Neural progenitor cell (in vitro differentiated cells): ENCODE measurements at regions not wholly inside any gene's neighbourhood (a gene's known extent, or its start where the extent isn't known, plus 50 kb on each side); places are given as distances from the start of the nearest gene placed in this dataset.

Experiments used
- DNase-seq: peaks from one replicate; pipeline ENCODE4 v3.0.0-alpha.2; 2016; ENCODE audit warnings: low spot score
- H2AFZ ChIP-seq: fragments of 200-600 bp; sonication (generic); replicated peaks from 2 replicates; pipeline ENCODE4 v1.6.1; 2016; ENCODE audit warnings: antibody characterized with exemption
- H3F3A ChIP-seq: fragments of 200-600 bp; sonication (generic); 2 replicates; pipeline ENCODE4 v1.6.1; 2016; ENCODE audit warnings: antibody characterized with exemption, low read depth
- H3K27ac ChIP-seq: fragments of 200-600 bp; sonication (generic); 2 replicates; pipeline ENCODE4 v1.5.1; 2016; ENCODE audit warnings: mild to moderate bottlenecking
- H3K27me3 ChIP-seq: fragments of 200-600 bp; sonication (generic); 2 replicates; pipeline ENCODE4 v1.6.1; 2016; ENCODE audit warnings: mild to moderate bottlenecking, moderate library complexity
- H3K36me3 ChIP-seq: fragments of 200-600 bp; sonication (generic); 2 replicates; pipeline ENCODE4 v1.5.1; 2016
- H3K4me1 ChIP-seq: fragments of 200-600 bp; sonication (generic); 2 replicates; pipeline ENCODE4 v1.6.1; 2016; ENCODE audit warnings: mixed run types
- H3K4me2 ChIP-seq: fragments of 200-600 bp; sonication (generic); 2 replicates; pipeline ENCODE4 v1.6.1; 2016
- H3K4me3 ChIP-seq: fragments of 200-600 bp; sonication (generic); 2 replicates; pipeline ENCODE4 v1.5.1; 2016
- H3K79me2 ChIP-seq: fragments of 200-600 bp; sonication (generic); 2 replicates; pipeline ENCODE4 v1.6.1; 2016; ENCODE audit warnings: low read depth
- H3K9ac ChIP-seq: fragments of 200-600 bp; sonication (generic); 2 replicates; pipeline ENCODE4 v1.6.1; 2016
- H3K9me3 ChIP-seq: fragments of 200-600 bp; sonication (generic); 2 replicates; pipeline ENCODE4 v1.5.1; 2016; ENCODE audit warnings: low read depth
- H4K20me1 ChIP-seq: fragments of 200-600 bp; sonication (generic); 2 replicates; pipeline ENCODE4 v1.6.1; 2016; ENCODE audit warnings: low read depth
- H3K27ac Mint-ChIP-seq: 3 replicates; pipeline ENCODE4 v1.8.0; 2021; ENCODE audit warnings: mixed read lengths
- H3K27me3 Mint-ChIP-seq: 2 replicates; pipeline ENCODE4 v1.8.0; 2022; ENCODE audit warnings: low read depth, mild to moderate bottlenecking, inconsistent platforms, moderate library complexity, mixed read lengths; ENCODE audit not compliant: insufficient read depth
- H3K36me3 Mint-ChIP-seq: 3 replicates; pipeline ENCODE4 v1.8.0; 2021; ENCODE audit warnings: mixed read lengths
- H3K4me1 Mint-ChIP-seq: 3 replicates; pipeline ENCODE4 v1.8.0; 2021; ENCODE audit warnings: mixed read lengths
- H3K4me3 Mint-ChIP-seq: 3 replicates; pipeline ENCODE4 v1.8.0; 2021; ENCODE audit warnings: mild to moderate bottlenecking, moderate library complexity, mixed read lengths
- H3K9me3 Mint-ChIP-seq: 3 replicates; pipeline ENCODE4 v1.8.0; 2020; ENCODE audit warnings: mixed read lengths
- CTCF ChIP-seq: fragments of 200-600 bp; sonication (generic); IDR thresholded peaks from 2 replicates; pipeline ENCODE4 v1.5.1; 2017; ENCODE audit warnings: antibody characterized with exemption, mild to moderate bottlenecking
- EZH2 ChIP-seq: fragments of 200-600 bp; sonication (generic); IDR thresholded peaks from 2 replicates; pipeline ENCODE4 v1.6.1; 2017; ENCODE audit warnings: antibody characterized with exemption, mild to moderate bottlenecking, moderate library complexity
- EZH2phosphoT487 ChIP-seq: fragments of 200-600 bp; sonication (generic); IDR thresholded peaks from 2 replicates; pipeline ENCODE4 v1.6.1; 2017; ENCODE audit warnings: antibody characterized with exemption

DNA sequence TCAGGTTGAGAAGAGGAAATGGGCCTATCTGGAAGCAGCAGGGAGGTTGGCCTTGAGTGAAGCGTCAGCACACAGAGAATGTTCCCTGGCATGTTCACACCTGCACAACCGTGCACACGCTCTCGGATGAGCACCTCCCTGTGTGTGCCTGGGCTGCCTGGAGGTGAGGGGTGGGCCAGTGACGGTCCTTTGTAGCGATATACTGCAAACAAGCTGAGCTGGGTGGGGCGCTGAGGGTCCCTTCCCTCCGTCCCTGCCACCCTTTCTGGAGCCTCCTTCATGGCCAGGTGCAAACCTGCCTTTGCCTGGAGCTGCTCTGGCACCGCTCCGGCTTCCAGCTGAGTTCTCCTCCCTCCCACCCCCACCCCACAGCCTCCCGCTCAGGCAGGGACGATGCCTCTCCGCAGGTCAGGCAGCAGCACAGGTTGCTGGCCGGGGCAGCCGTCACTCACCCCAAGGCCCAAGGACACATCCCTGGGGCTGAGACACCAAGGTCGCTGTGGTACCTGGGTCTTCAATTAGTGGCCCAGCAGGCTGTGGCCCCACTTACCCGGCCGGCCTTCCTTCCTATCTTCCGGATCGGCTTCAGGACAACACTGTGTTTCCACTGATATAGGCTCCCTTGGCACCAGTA, 111.6 kb downstream of the ERMARD start:
- no peaks in the 10 kb centered on the region for H3K36me3 ChIP-seq
- H3K4me1 Mint-ChIP-seq, result peaks cover 8% of the 10 kb centered on the region
- H3K9me3 ChIP-seq, result no peaks in the 10 kb centered on the region
- H3K4me3 Mint-ChIP-seq, result no peak overlapping the region
- DNase-seq, result no peak
- H3K9me3 Mint-ChIP-seq, result peaks cover 6% of the 10 kb centered on the region
- no peak overlapping the region for H2AFZ ChIP-seq
- no peaks in the 10 kb centered on the region for H3F3A ChIP-seq
- H3K27me3 Mint-ChIP-seq, result peaks cover 7% of the 10 kb centered on the region
- no peak overlapping the region for H3K4me3 ChIP-seq
- no peak overlapping the region for H3K4me2 ChIP-seq
- no peak overlapping the region for H3K27ac Mint-ChIP-seq
- no peak overlapping the region for H3K9ac ChIP-seq
- no peak overlapping the region for H3K27ac ChIP-seq
- H3K79me2 ChIP-seq, result no peaks in the 10 kb centered on the region
- H4K20me1 ChIP-seq, result no peaks in the 10 kb centered on the region
- H3K4me1 ChIP-seq, result no peaks in the 10 kb centered on the region
- no peaks in the 10 kb centered on the region for H3K36me3 Mint-ChIP-seq
- no peaks in the 10 kb centered on the region for H3K27me3 ChIP-seq
- TF ChIP-seq CTCF (no peak), EZH2phosphoT487 (no peak), EZH2 (no peak)

GRCh38 chr6:169862043-169862891, 110.8 kb downstream of the ERMARD start:
- H3K36me3 ChIP-seq, result no peaks in the 10 kb centered on the region
- Mint-ChIP-seq H3K4me3 (no peak overlapping the region), H3K27me3 (peaks cover 7% of the 10 kb centered on the region), H3K36me3 (no peaks in the 10 kb centered on the region), H3K27ac (no peak overlapping the region), H3K4me1 (peaks cover 8% of the 10 kb centered on the region), H3K9me3 (peaks cover 13% of the 10 kb centered on the region)
- no peak for DNase-seq
- no peaks in the 10 kb centered on the region for H4K20me1 ChIP-seq
- TF ChIP-seq CTCF, result no peak
- TF ChIP-seq EZH2, result no peak
- no peak for TF ChIP-seq EZH2phosphoT487
- no peak overlapping the region for H3K27ac ChIP-seq
- no peak overlapping the region for H2AFZ ChIP-seq
- H3K4me2 ChIP-seq, result no peak overlapping the region
- no peak overlapping the region for H3K9ac ChIP-seq
- H3K4me3 ChIP-seq, result no peak overlapping the region
- no peaks in the 10 kb centered on the region for H3F3A ChIP-seq
- no peaks in the 10 kb centered on the region for H3K9me3 ChIP-seq
- H3K4me1 ChIP-seq, result no peaks in the 10 kb centered on the region
- H3K27me3 ChIP-seq, result no peaks in the 10 kb centered on the region
- no peaks in the 10 kb centered on the region for H3K79me2 ChIP-seq

DNA sequence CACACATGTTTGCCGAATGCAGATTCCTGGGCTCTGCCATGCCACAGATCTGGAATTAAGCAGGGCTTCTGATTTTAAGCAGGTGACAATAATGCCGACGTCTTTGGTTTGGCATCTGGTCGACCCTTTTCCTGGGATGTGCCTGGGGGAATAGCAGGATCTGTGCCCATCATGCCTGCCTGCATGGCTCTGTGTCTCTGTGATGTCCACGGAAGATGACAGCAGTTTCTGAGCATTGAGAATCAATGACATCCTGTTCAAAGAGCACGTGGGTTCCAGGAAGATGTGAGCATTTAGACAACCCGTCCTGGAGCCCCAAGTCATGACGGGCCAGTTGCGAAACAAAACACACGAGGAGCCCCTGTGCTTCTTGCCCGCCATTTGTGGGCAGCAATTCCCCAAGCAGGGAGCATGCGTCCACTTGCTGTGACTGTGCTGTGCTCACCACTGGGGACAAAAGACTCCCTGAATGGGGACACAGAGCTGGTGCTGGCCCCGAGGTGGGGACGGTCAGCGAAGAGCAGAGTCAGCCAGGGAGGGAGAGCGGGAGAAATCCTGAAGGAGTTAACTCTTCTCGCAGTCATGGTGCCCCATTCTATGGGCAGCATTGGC, 110.1 kb downstream of the ERMARD start:
- Mint-ChIP-seq H3K9me3 (peaks cover 16% of the 10 kb centered on the region), H3K27me3 (peaks cover 7% of the 10 kb centered on the region), H3K36me3 (no peaks in the 10 kb centered on the region), H3K4me3 (no peak overlapping the region), H3K4me1 (peaks cover 8% of the 10 kb centered on the region), H3K27ac (peak overlapping the region; percentile 62)
- no peak overlapping the region for H3K4me3 ChIP-seq
- no peak overlapping the region for H3K27ac ChIP-seq
- no peak overlapping the region for H3K9ac ChIP-seq
- H3K9me3 ChIP-seq, result no peaks in the 10 kb centered on the region
- H3K4me2 ChIP-seq, result no peak overlapping the region
- no peaks in the 10 kb centered on the region for H3K36me3 ChIP-seq
- H3K27me3 ChIP-seq, result no peaks in the 10 kb centered on the region
- H3F3A ChIP-seq, result no peaks in the 10 kb centered on the region
- DNase-seq, result no peak
- H3K79me2 ChIP-seq, result no peaks in the 10 kb centered on the region
- no peaks in the 10 kb centered on the region for H3K4me1 ChIP-seq
- no peak overlapping the region for H2AFZ ChIP-seq
- H4K20me1 ChIP-seq, result no peaks in the 10 kb centered on the region
- TF ChIP-seq CTCF (no peak), EZH2phosphoT487 (no peak), EZH2 (no peak)
